GM19438 (cell line): ENCODE measurements at regions not wholly inside any gene's neighbourhood (a gene's known extent, or its start where the extent isn't known, plus 50 kb on each side); places are given as distances from the start of the nearest gene placed in this dataset.
"Not testable (repeated sequence)": the region's sequence is repeated elsewhere in the genome, so short reads cannot be mapped to it uniquely, and the experiment has no call there.

Source experiments
- ATAC-seq: cut with Tn5 transposase; IDR thresholded peaks from one replicate; pipeline ENCODE4 v1.9.1; 2021; ENCODE audit warnings: low read depth; ENCODE audit not compliant: unreplicated experiment

- no peak for ATAC-seq
Measured at GRCh38 chr6:85795945-85796344, 153.3 kb upstream of the SYNCRIP start.

DNA sequence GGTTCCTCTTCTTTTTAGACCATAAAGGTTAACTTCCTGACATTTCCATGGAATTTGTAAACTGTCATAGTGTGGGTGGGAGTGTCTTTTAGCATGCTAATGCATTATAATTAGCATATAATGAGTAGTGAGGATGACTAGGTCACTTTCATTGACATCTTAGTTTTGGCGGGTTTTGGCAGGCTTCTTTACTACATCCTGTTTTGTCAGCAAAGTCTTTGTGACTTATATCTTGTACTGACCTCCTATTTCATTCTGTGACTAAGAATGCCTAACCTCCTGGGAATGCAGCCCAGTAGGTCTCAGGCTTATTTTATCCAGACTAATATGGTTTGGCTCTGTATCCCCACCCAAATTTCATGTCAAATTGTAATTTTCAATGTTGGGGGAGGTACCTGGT is 149.6 kb upstream of the SYNCRIP start:
- ATAC-seq = no peak

- no peak for ATAC-seq
Measured at GRCh38 chr6:85775883-85776282, 133.2 kb upstream of the SYNCRIP start.

DNA sequence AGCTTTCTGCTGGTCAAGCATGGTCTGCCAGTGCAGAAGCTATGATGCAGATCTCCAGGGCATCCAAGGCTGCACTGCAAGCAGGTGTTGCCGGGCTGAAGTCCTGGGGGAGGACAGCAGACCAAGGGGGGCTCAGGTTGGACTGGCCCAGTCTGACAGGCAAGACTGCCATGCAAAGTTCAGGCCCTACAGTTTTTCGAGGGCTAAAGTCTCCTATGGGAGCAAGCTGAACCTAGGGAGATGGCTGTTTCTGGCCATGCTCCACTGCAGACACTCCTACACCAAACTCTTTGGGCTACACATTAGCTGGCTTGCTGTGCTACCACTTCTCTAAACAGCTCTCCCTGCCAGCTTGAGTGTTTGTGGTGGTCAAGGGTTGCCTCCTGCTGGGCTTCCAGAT is 130.0 kb upstream of the SYNCRIP start:
- no peak for ATAC-seq

- no peak for ATAC-seq
Measured at GRCh38 chr6:85771925-85772430, 129.3 kb upstream of the SYNCRIP start.

DNA sequence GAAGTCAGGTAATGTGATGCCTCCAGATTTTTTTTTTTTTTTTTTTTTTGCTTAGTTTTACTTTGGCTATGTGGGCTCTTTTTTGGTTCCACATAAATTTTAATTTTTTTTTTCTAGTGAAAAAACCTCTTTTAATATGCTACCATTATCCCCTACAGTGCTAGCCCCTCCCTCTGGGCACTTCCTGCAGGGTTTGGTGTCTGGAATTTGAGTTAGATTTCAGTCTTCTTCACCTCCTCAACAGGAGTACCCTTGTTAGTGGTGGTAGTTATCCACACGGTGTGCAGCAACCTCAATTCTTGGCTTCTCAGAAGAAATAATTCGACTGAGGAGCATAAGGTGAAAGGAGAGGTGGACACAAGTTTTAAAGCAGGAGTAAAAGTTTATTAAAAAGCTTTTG is 128.8 kb upstream of the SYNCRIP start:
- no peak for ATAC-seq

DNA sequence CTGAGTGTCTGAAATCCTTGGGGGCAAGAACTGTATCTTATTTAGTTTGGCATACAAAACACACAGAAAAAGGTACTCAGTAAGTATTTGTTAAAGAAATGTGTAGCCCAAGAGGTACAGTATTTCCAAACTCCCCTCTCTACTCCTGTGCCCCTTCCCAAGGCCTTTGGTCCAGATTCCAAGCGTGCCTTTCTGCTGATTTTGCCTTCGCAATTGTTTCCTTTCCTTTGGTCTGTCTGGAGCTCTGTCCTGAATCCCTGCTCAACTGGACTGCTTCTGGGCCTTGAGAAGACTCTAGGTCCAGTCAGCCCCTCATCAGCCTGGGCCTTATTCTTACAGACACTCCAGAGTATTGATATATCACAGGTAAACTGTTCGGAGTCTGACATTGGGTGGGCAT is 122.2 kb upstream of the SYNCRIP start:
- no peak for ATAC-seq

- no peak for ATAC-seq
Measured at GRCh38 chr6:85756982-85757381, 114.3 kb upstream of the SYNCRIP start.

DNA sequence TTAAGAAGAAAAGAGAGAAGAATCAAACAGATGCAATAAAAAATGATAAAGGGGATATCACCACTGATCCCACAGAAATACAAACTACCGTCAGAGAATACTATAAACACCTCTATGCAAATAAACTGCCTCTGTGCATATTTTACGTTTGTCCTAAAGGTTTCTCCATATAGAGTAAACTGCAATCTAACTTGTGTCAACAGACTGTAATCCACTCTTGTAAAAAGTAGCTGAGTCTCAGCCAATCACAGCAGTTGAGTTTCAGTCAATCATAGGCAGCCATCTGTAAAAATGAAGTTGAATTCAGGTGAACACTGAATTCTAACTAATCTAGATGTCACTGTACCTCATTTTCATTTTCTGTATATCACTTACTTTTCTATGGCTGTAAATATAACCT is 112.2 kb upstream of the SYNCRIP start:
- ATAC-seq = no peak

DNA sequence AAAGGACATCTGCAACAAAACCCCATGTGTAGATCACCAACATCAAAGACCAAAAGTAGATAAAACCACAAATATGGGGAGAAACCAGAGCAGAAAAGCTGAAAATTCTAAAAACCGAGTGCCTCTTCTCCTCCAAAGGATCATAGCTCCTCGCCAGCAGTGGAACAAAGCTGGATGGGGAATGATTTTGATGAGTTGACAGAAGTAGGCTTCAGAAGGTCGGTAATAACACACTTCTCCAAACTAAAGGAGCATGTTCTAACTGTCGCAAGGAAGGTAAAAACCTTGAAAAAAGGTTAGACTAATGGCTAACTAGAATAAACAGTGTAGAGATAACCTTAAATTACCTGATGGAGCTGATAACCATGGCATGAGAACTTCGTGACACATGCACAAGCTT is 109.9 kb upstream of the SYNCRIP start:
- no peak for ATAC-seq

GRCh38 chr6:85751374-85752055 is 108.8 kb upstream of the SYNCRIP start:
- ATAC-seq = no peak

GRCh38 chr6:85750146-85750545 is 107.5 kb upstream of the SYNCRIP start:
- ATAC-seq = not testable (repeated sequence)

DNA sequence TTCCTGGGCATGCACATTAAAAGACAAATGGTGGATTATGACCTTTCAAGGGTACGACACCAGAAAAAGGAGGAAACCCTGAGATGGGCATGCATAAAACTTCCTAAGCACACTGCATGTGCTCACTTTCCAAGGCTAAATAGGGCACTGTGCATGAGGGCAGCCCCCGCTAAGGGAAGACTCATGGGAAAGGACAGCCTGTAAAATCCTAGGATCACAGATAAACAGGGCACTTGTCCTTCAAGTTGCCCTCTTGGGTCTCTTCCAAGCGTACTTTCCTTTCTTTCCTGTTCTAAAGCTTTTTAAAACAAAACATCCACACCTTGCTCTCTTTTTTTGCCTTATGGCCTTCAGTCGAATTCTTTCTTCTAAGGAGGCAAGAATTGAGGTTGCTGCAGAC is 106.5 kb upstream of the SYNCRIP start:
- no peak for ATAC-seq

DNA sequence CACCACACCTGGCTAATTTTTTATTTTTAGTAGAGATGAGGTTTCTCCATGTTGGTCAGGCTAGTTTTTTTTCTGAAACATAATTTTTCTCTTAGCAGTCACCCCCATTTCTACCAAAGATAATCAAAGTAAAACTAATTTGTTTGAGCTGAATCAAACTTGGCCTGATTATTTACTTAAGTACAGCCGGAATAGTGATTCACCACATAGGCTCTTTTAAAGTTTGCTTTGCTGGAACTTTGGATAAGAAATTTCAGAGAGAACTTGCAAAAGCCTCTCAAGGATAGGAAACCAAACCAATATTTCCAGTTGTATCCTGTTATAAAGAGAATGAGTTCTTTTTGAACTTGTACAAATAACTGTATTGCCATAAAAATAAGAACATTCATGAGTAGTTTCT is 105.0 kb upstream of the SYNCRIP start:
- ATAC-seq = no peak

DNA sequence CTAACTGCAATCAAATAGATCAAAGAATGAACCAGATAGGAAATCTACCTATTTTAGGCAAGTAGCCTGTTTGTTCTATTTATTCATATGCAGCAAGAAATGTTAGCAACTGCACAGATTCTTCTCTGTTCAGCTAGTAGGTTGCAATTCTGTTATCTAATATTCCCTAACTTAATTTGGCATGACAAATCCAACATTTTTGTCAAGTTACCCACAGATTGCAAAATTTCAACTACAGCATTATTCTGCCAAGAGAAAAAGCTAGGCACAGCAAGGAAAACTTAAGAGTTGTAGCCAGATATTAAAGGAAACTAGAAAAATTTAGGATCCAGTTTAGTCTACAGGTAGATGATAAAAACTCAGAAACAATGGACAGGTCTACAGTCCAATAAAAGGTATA is 104.4 kb upstream of the SYNCRIP start:
- no peak for ATAC-seq

DNA sequence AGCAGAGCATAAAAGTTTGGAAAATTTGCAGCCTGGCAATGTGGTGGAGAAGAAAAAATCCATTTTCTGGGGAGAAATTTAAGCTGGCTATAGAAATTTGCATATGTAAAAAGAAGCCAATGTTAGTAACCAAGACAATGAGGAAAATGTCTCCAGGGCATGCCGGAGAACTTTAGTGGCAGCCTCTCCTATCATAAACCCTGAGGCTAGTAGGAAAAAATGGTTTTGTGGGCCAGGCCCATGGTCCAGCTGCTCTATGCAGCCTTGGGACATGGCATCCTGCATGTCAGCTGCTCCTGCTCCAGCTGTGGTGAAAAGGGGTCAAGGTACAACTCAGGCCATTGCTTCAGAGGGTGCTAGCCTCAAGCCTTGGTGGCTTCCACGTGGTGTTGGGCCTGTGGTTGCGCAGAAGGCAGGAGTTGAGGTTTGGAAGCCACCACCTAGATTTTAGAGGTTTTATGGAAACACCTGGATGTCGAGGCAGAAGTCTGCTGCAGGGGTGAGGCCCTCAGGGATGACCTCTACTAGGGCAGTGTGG is 101.8 kb upstream of the SYNCRIP start:
- no peak for ATAC-seq

DNA sequence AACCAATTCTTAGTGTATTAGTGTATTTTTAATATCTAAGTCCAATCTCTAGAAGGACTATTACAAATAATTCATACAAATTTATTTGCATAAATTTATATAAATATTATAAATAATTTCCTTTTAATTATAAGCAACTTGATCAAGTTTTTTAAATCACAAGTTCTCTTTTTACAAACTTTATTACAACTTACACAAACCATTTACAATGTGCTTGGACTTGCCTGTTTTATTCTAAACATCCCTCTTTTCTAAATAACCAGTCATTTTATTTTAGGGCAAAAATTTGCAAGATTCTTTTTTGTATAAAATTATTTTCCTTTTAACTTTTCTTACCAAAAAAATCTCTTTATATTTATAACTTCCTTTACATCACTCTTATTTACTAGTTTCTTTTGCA is 83.5 kb upstream of the SYNCRIP start:
- ATAC-seq = no peak

- no peak for ATAC-seq
Measured at GRCh38 chr6:85715797-85716196, 73.1 kb upstream of the SYNCRIP start.

DNA sequence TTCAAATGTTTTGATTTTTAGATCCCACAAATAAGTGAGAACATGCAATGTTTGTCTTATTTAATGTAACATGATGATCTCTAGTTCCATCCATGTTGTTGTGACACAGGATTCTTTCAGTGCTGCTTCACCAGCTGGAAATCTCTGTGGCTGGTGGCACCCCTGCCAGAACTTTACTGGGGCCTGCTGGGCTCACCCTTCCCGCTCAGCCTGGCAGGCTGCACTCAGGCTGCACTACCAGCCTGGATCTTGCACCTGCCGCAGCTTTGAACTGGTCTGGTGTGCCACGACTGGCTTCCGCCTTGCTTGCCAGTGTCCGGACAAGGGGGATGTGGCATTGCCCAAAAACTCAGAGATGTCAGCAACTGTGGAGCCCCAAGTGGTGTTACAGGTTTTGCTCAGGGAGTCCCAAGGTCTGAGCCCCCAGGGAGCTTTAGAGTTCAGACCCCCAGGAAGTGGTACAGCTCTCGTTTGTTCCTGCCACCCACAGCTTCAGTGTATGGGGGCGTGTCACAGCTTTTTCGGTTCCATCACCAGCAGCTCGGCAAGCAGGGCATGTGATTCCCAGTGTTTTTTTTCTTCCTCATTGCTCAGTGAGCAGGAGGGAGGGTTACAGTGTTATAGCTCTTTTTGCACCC is 72.3 kb upstream of the SYNCRIP start:
- ATAC-seq = no peak

DNA sequence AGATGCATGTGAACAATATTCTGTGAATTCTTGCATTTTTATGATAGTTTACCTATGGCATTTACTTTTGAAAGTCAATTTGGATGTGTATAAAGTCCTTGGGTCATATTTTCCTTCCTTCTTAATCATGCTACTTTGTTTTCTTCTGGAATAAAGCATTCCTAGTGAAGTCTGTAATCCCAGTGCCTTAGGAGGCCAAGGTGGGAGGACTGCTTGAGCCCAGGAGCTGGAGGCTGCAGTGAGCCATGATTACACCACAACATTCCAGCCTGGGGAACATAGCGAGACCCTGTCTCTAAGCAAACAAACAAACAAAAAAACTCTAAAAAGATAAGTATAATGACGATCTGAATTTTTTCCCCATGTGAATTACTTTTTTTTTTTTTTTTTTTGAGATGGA is 69.7 kb upstream of the SYNCRIP start:
- ATAC-seq = no peak

DNA sequence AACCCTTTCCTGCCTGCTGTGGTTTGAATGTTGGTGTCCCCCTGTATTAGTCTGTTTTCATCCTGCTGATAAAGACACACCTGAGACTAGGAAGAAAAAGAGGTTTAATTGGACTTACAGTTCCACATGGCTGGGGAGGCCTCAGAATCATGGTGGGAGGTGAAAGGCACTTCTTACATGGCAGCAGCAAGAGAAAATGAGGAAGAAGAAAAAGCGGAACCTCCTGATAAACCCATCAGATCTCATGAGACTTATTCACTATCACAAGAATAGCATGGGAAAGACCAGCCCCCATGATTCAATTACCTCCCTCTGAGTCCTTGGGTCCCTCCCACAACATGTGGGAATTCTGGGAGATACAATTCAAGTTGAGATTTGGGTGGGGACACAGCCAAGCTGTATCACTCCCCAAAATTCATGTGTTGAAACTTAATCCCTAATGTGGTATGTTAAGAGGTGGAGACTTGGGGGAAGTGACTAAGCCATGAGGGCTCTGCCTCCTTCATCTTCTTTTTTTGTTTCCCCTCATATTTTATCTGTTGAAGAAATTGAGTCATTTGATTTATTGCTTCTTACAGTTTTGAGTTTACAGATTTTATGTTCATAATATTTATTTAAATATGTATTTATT is 64.9 kb upstream of the SYNCRIP start:
- ATAC-seq = not testable (repeated sequence)

GRCh38 chr6:85706272-85706671 is 63.6 kb upstream of the SYNCRIP start:
- no peak for ATAC-seq
